ENCODE measurements at regions not wholly inside any gene's neighbourhood (a gene's known extent, or its start where the extent isn't known, plus 50 kb on each side); places are given as distances from the start of the nearest gene placed in this dataset.

- ChIA-PET POLR2A (no interaction called here), CTCF (no interaction called here)
- H3K4me1 ChIP-seq (ENCODE audit: control insufficient read depth, extremely low read depth, insufficient read depth, low read length): no peaks in the 10 kb centered on the region
- DNase-seq (ENCODE audit: low read depth, low spot score): no peak
- H2AFZ ChIP-seq (ENCODE audit: low read depth, low read length): no peak overlapping the region
- no peaks in the 10 kb centered on the region for H3K9me3 ChIP-seq (replicated peaks; ENCODE audit: control insufficient read depth, insufficient read depth, low read length)
- dilution Hi-C loops (cut with MboI; ENCODE audit: extremely low pct_ligation_motif_present, low sequenced_read_pairs): no loop called here
- H3K36me3 ChIP-seq (ENCODE audit: control insufficient read depth in 2 of 2, extremely low read depth in 1 of 2, insufficient read depth in 2 of 2, low read length in 2 of 2): no peaks in the 10 kb centered on the region
- intact Hi-C loops (cut with micrococcal nuclease): no loop called here
- no peaks in the 10 kb centered on the region for H3K9me1 ChIP-seq (replicated peaks; ENCODE audit: control insufficient read depth, extremely low read depth, insufficient read depth, low read length)
- FAIRE-seq: no peak
- TF ChIP-seq POLR2A (IDR thresholded peaks at IDR 0.05; ENCODE audit: low read depth, low read length) (no peak), GATA2 (IDR thresholded peaks at IDR 0.05; ENCODE audit: insufficient read depth, insufficient read length, low read depth, low read length) (no peak), MAX (IDR thresholded peaks at IDR 0.05; ENCODE audit: insufficient read depth, insufficient read length) (no peak), JUN (IDR thresholded peaks at IDR 0.05; ENCODE audit: borderline replicate concordance, insufficient read depth, insufficient read length, low read depth) (no peak), MYC (IDR thresholded peaks at IDR 0.05; ENCODE audit: low read depth, low read length) (no peak), EZH2 (IDR thresholded peaks at IDR 0.05; ENCODE audit: borderline replicate concordance, low read depth, low read length, severe bottlenecking) (no peak), CTCF (IDR thresholded peaks at IDR 0.05; ENCODE audit: extremely low read depth in 1 of 2, insufficient read depth in 1 of 2, low read depth in 1 of 2, low read length in 2 of 2) (no peak), POLR2AphosphoS5 (IDR thresholded peaks at IDR 0.05; ENCODE audit: insufficient read depth, low read depth, low read length) (no peak), FOS (IDR thresholded peaks at IDR 0.05; ENCODE audit: borderline replicate concordance, insufficient read depth, low read length) (no peak)
- H3K27me3 ChIP-seq (ENCODE audit: control insufficient read depth in 2 of 2, insufficient read depth in 2 of 2, low read length in 2 of 2): no peaks in the 10 kb centered on the region
- BruUV-seq (replicated peaks): no TSS peak
- H3K4me3 ChIP-seq (replicated peaks in 1 of 3; ENCODE audit: insufficient read depth in 1 of 3, low read depth in 1 of 3, low read length in 3 of 3): no peak overlapping the region
- no peak overlapping the region for H3K9ac ChIP-seq (replicated peaks; ENCODE audit: extremely low read depth, insufficient read depth, low read length)
- no peaks in the 10 kb centered on the region for H4K20me1 ChIP-seq (replicated peaks; ENCODE audit: control insufficient read depth, extremely low read depth, insufficient read depth, low read length)
- no peak overlapping the region for H3K27ac ChIP-seq (ENCODE audit: insufficient read depth, low read depth, low read length)
- H3K79me2 ChIP-seq (ENCODE audit: control insufficient read depth, insufficient read depth, low read length): no peaks in the 10 kb centered on the region
- no peak overlapping the region for H3K4me2 ChIP-seq (ENCODE audit: insufficient read depth, low read length)
Measured at GRCh38 chr10:10056961-10057360, 960.7 kb upstream of the CELF2 start.

All from endothelial cell of umbilical vein (primary cell).